Neural cell (in vitro differentiated cells): ENCODE measurements at regions not wholly inside any gene's neighbourhood (a gene's known extent, or its start where the extent isn't known, plus 50 kb on each side); places are given as distances from the start of the nearest gene placed in this dataset.

ENCODE experiments used
- EP300 ChIP-seq: fragments of 450-650 bp; conservative IDR thresholded peaks from 2 replicates; pipeline ENCODE4 v1.6.1; 2014; ENCODE audit warnings: antibody characterized with exemption, mild to moderate bottlenecking, moderate library complexity; ENCODE audit not compliant: poor library complexity, severe bottlenecking
- EZH2 ChIP-seq: fragments of 200-600, 300-800 bp; shearing (Covaris generic), sonication (generic); IDR thresholded peaks from 2 replicates; pipeline ENCODE4 v1.6.1; 2014; ENCODE audit warnings: antibody characterized with exemption, low read length, borderline replicate concordance, mild to moderate bottlenecking; ENCODE audit not compliant: insufficient read depth, poor library complexity, severe bottlenecking
- POLR2AphosphoS5 ChIP-seq: IDR thresholded peaks from 2 replicates; pipeline ENCODE4 v1.6.1; 2012
- RAD21 ChIP-seq: fragments of 450-650 bp; conservative IDR thresholded peaks from 2 replicates; pipeline ENCODE4 v1.6.1; 2014; ENCODE audit warnings: antibody characterized with exemption, mild to moderate bottlenecking, moderate library complexity
- SMC3 ChIP-seq: fragments of 450-650 bp; conservative IDR thresholded peaks from 2 replicates; pipeline ENCODE4 v1.6.1; 2014; ENCODE audit warnings: antibody characterized with exemption, mild to moderate bottlenecking, moderate library complexity; ENCODE audit not compliant: poor library complexity
- TF ChIP-seq, protein P1 (sequence below): fragments of 450-650 bp; IDR thresholded peaks from 2 replicates; pipeline ENCODE4 v1.5.1; 2014; ENCODE audit warnings: antibody characterized with exemption, mild to moderate bottlenecking, moderate library complexity; ENCODE audit not compliant: poor library complexity, severe bottlenecking

DNA sequence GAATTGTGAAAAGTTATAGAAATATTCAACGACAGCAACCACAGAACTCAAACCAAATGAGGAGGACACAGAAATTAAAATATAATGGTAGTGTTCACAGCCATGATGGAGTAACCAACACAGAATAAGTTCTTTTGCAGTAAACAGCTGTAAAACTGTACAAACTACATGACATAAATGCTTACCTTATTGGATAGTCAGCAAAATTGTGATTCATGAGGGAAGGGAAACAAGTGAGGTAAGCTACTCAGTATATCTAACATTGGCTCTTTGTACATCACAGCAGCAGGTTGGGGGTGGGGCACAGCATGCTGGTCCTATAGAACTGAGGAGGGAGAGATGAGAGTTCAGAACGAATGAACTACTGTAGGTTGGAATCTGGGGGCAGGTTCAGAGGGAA, 86.4 kb downstream of the CDC14C start:
- TF ChIP-seq RAD21 (no peak), EP300 (no peak), EZH2 (no peak), SMC3 (no peak), POLR2AphosphoS5 (no peak)
- TF ChIP-seq, protein P1, sequence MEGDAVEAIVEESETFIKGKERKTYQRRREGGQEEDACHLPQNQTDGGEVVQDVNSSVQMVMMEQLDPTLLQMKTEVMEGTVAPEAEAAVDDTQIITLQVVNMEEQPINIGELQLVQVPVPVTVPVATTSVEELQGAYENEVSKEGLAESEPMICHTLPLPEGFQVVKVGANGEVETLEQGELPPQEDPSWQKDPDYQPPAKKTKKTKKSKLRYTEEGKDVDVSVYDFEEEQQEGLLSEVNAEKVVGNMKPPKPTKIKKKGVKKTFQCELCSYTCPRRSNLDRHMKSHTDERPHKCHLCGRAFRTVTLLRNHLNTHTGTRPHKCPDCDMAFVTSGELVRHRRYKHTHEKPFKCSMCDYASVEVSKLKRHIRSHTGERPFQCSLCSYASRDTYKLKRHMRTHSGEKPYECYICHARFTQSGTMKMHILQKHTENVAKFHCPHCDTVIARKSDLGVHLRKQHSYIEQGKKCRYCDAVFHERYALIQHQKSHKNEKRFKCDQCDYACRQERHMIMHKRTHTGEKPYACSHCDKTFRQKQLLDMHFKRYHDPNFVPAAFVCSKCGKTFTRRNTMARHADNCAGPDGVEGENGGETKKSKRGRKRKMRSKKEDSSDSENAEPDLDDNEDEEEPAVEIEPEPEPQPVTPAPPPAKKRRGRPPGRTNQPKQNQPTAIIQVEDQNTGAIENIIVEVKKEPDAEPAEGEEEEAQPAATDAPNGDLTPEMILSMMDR, result no peak
